ENCODE measurements at regions not wholly inside any gene's neighbourhood (a gene's known extent, or its start where the extent isn't known, plus 50 kb on each side); places are given as distances from the start of the nearest gene placed in this dataset.

DNA sequence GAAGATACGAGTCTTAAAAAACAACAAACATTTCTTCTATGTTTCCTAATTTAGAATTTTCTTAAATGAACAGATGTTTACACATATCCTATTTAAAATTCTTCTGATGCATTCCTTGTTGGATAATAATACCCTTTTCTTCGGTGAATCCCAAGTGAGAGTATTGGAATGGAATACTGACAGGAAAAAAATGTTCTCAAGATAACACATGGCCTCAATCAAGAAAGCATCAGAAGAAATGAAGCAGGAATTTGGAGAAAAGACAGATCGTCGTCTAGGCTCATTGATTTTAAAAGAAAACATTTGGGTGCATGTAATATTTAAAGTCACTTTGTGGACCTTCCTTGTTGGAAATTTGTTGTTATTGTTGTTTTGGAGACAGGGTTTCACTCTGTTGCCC lies 196.9 kb upstream of the ANK2 start:
- DNase-seq = peak; percentile 24

DNA sequence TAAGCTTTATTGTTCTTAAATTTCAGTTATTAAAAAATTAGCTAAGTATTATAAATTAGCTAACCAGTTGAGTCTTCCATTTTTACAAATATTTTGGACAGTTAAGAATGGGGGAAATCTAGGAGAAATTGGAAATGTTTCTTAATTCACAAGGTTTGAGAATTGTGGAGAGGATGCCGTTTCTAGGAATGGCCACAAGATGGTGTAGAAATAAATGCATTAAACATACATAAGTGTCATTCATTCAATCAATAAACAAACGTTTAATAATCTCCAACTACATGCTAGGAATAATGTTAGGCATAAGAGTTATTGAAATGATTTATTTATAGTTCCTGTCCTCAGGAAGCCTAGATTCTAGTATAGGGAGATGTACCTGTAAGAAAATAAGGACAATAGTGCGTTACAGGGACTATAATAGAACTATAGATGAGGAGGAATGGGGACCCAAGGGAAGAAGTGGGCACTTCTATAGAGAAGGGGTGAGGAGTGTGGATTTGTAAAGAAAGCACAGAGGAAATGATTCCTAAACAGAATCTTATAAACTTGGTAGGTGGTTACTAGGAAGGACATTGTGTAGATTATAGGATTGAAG lies 195.7 kb upstream of the ANK2 start:
- DNase-seq = no peak

DNA sequence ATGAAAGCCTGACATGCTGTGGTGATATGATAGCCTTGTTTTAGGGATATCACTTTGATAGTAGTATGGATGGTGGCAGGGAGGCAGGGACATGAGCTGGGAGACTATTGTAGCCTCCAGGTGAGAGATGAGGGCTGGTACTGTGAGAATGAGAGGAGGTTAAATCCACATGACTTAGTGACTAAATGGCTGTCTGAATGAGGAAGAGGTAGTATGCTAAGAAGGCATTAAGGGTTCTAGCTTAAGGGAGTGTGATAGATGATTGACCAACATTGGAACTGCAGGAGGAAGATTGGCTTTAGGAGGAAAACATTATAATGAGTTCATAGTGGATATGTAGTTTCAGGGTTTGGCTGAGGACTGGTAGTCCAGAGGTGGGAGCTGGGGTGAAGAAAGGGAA lies 195.0 kb upstream of the ANK2 start:
- no peak for DNase-seq

DNA sequence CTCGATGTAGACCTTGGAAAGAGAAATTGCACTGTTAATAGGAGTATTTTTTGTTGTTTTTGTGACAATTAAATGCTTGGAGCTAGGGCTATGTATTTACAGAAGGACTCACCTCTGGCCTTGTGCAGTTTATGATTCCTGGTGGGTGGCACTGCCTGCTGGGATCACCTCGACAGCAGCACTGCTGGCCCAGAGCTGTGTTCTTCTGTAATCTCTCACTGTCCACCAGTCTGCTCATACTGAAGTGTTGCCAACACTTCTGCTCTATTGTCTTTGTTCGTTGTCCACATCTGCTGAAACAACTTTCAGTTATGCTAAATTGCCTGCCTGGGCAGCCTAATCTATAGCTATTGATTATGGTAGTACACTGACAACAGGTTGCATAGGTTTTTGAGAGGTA lies 194.4 kb upstream of the ANK2 start:
- DNase-seq = no peak

DNA sequence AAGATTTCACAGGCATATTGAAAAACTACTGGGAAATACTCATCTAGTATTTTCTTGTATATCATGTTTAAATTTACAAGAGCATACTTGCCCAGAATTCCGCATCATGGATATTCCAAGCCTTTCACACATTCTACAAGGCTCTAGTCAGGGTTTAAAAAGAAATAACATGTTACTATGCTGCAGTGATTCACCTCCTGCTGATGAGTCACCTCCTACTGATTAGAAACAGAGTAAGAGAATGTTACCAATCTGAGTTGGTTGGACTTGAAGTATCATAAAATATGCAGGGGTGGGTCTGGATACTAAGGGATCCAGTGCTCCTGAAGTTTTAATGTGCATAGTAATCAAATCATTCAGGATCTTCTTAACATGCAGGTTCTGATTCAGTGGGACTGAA lies 192.0 kb upstream of the ANK2 start:
- peak; percentile 96 for DNase-seq

DNA sequence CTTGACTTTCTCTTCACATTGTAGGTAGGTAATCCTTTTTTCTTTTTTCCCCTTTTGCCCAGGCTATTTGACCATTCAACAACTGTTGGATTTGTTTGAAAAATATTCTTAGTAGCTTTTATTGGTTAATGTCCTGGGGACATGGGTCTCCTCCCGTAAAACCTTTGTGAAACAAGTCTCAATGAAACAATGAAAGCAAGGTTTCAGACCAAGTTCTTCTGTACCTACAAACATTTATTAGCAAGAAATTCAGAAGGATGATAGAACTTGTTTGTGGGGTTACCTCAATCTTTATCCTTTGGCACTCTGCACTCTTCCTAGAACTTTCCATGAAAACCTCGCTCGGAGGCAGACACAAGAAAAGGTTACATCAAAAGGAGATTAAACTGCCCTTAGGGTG lies 190.7 kb upstream of the ANK2 start:
- no peak for DNase-seq

DNA sequence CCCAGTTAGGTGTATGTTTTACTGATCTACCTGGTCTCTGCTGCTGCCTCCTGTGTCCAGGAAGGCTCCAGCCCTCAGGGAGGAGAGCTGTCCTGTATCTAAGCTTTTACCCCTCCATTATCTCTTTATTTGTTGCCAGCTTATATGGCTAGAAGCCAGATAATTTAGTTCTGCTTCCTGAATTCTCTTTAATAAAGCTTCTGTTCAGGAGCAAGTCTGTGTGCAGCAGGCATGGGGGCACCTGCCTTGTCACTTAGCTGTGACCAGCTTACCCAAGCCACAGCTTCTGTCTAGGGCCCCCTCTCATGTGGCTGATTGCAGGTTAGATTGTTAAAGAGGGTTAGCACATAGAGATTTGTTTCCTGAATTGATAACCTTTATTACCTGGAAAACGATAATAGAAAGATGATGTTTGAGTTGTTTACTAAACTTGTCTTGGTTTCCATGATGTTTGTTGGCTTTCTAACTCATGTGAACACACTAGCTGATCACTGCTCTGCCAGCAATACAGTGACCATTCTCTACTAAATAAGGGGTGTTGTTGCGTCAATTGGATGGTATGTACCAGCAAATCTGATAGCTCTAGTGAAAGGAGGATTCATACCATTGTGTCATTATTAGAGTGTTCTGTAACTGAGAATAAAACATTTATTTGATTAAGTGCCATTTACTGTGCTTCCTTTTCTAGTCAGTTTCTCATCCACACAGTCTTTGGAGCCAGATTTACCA lies 189.8 kb upstream of the ANK2 start:
- no peak for DNase-seq

DNA sequence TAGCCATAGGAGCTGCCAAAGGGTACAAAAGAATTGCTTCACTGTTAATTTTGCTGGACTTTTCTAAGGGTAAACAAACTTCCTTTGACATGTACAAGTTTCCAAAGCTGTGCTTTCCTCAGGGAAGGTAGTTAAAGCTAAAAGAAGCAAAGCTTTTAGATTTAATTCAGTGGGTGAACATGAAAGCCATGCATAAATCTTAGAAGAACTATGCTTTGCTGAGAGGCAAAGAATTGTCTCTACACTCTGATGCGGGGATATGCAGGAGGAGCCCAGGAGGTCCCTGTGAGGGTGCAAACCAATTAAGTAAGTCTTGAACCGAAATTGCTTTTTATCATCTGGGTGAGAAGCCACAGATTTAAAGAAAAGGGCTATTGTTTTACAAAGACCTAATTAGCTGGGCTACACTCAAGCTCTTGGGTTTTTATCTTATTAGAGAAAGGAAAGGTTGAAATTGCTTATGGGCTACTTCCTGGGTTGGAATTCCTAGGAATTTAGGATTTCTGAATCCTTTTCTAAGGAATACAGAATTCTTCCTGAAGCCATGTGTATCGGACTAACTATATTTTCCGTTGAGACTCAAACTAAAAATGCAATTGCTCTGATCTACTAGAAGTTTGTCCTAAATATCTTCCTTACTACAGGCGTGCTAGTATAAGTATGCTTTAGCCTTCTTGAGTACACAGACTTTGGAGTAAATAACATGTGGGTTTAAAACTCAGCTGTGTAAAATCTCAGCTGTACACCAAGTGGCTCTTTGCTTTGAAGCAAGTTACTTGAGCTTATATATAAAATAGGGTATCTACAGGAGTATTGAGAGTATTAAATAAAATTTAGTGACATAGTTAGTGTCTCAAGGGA lies 188.4 kb upstream of the ANK2 start:
- DNase-seq = no peak

DNA sequence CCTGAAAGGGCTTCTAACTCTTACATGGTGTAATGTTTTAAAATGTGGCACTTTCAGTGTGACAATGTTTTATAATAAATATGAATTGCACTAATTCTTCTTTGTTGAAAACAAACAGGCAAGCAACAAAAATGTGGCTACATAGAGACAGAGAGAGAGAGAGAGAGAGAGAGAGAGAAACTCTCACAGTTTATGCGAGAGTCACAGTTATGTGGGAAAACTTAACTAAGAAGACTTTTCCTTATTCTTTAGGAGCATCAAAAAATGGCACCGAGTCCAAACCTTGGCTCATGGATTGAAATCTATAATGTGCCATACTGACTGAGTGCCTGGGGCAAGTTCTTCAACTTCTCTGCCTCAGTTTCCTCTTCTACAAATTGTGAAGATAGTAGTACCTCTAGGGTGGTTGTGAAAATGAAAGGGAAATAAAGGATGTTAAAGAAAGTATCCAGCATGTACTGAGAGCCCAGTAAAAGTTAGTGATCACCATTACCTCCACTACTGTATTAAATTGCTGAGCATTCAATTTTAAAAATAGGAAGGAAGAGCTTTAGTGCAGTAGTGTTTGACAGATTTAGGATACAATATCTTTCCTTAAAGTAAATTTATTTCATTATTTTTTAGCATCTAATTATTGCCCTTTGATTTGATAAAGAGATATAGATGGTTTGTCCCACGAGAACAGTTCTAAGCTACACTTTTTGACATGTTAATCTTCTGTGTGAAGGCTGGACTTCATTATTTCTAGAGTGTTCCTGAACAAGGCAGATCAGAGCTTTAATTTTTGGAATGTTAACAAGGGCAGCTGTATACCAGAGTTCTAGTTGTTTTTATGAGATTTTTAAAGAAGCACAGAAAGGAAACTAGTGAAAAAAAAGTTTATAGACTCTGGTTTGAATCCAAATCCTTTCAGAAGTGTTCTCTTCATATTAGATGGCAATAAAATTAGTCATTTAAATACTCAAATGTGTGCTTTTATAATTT lies 187.5 kb upstream of the ANK2 start:
- no peak for DNase-seq

DNA sequence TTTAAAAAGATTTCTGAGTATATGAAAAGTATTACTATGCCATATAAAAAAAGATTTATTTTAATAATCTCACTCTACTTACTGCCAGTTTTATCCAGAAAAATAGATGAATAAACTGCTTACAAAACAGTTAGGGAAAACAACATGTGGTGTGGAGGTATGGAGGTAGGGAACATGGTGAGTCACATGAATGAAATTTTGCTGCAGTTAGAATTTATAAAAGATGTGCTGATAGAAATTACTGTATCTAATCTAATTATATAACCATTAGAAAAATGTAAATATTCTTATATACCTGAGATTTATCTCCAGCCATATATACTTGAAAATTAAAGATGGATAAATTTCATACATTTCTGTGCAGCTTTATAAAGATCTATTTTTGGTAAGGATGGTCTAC lies 184.0 kb upstream of the ANK2 start:
- peak; percentile 20 for DNase-seq

DNA sequence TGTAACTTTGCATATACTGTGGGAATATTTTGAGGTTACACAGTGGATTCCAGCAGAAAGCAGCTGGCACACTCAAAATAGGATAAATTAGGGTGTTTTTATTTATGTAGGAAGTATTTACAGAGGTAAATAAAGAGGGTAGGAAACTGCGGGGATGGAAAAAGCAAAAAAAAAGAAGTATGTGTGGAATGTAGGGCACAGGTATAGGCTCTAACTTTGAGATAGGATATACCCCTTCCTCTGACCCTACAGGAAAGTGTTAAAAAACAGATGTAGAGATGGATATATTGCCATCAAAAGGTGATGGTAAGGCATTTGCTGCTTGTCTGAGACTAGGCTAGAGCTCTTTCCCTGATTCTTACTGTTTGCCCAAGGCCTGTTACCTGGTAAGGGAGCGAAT lies 173.1 kb upstream of the ANK2 start:
- DNase-seq = no peak

DNA sequence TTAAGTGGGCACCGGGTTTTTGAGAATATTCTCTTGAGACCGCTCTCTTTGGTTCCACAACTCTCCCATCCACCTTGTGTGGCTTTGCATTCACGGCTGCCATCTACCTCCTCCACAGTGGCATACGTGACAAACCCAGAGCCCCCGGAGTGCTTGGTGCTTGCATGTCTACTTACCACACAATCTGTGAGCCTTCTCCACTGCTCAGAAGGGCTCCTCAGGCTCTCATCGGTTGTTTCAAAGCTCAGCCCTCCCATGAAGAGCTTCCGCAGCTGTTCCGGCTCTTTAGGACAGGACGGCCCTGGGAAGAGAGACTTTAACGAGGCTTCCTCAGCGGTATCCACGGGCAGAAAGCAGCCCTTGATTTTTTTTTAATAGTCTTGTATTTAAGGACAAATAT lies 167.6 kb upstream of the ANK2 start:
- DNase-seq = no peak

DNA sequence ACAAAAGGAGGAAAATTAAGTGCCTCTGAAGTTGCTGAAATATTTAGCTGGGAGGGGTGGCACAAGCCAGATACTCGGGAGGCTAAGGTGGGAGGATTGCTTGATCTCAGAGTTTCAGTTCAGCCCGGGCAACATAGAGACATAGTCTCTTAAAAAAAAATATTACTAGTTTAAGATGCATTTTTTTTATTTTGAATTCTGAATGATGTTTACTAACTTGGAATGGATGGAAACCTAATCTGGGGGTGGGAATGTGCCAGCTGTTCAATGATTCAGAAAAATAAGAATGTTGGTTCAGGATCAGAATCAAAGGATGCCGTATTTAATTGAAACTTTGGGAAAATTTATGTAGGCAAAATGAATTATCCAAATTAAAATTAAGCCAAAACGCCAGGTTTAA lies 167.2 kb upstream of the ANK2 start:
- no peak for DNase-seq

DNA sequence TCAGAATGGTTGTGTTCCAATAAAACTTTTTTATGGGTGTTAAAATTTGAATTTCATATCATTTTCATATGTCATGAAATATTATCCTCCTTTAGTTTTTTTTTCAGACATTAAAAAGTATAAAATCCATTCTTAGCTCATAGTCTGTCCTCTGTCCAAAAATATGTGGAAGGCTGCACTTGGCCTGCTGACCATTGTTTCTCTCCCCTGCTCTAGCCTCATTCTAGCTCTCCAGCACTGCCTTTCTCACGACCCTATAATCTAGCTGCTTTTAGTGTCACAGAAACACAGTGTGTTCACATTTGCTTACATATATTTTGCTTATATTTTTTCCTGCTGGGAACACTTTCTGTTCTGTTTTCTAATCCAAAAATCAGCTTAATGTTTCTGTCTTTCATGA lies 165.0 kb upstream of the ANK2 start:
- no peak for DNase-seq

DNA sequence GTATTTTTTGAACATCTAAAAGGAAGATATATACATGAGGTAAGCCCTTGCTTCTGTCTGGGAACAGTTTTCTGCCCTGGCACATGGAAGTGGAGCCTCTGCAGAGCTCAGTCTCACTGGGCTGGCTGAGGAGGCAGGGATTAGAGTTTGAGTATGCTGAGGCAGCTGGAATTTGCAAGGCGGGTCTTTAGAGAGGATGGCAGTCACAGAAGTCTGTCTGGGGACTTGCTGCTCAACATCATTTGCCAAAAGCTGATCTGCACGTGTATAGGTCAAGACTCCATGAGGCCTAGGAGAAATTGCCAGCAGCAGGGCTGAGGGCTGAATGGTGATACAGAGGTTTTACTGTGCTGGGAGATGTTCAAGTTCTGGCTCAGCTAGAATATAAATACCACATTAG lies 163.6 kb upstream of the ANK2 start:
- DNase-seq = no peak

DNA sequence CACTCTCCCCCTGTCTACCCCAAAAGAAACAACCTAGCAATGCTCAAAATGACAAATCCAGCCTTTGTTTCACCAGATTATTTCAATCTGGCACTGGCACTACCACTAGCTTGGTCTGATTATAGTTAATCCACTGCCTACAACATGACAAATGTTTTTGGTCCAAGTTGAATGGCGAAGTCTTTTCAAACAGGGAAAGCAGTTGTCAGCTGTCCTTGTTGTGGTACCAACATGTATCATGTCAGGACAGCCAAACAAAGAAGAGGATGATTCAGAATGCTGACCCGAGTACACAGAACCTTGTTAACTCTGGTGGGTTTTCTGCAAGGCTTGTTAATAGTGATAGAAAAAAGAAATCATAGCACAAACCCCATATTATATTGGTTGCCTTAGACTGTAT lies 160.8 kb upstream of the ANK2 start:
- no peak for DNase-seq

DNA sequence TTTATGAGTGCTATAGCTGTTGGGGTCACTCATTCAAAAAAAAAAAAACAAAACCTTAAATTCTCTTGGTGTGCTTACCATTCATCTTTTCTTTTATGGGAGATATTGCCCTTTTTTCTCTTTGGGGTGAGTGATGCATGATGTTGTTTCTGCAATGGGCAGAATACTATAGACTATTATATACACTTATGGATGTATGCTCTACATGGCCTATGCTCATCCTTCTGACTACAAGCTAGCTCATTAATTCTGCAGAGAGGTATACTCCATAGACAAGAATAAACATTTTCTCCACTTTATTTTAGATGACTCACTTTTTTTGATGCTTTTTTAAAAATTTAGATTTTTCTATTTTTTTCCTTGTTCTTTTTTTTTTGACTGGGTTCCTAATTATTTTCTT lies 160.3 kb upstream of the ANK2 start:
- no peak for DNase-seq

DNA sequence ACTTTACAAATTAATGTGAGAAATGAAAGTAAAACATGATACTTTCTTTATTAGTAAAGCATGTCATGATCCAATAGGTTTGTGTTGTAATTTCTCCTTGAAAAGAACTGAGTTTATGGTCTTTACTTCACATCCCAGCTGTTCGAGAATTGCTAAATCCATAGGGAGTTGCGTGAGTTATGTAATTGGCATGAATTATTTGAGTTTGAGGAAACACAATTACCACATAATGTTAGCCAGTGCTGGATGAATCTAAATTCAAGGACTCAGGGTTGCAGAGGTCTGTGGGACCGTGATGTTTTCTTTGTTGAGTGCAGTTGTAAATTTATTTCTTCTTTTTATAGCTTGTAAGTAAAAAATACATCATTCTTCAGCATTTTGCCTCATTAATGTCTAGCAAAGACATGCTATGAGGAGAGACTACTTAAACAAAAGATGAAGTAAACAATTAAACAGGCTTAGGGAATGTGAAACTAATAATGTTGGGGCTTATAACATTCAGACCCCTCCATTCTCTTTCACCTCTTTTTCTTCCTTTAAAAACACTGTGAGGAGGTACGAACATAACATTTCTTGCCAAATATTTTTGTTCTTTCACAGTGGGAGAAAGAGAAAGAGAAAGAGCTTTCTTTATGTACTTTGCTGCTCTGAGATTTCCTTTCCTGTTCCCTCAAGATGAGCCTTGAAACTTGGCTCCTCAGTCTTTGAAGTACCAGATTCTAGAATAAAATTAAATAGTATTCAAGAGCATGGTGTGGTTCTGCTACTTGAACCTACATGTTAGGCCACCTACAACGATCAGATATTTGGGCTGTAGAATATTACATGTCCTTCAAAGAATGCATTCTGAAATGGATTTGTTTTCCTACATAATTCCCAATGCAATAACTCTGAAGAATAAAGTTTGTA lies 159.6 kb upstream of the ANK2 start:
- DNase-seq = peak; percentile 94

DNA sequence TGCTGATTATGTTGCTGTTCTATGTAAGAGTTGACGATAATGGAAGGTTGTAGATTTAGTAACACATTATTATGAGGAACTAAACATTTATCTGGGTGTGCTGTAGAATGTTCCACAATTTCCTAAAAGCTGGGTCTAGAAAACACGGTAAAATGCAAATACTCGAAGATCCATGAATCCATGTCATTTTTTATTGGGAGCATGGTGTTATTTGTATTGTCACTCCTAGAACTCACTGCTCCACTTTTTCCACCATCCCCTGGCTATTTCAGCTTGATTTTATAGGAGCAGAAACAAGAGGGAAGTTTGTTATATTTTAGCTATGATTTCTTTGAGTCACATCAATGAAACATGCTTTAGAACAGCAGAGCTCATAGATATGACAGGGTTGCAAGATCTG lies 155.0 kb upstream of the ANK2 start:
- no peak for DNase-seq

DNA sequence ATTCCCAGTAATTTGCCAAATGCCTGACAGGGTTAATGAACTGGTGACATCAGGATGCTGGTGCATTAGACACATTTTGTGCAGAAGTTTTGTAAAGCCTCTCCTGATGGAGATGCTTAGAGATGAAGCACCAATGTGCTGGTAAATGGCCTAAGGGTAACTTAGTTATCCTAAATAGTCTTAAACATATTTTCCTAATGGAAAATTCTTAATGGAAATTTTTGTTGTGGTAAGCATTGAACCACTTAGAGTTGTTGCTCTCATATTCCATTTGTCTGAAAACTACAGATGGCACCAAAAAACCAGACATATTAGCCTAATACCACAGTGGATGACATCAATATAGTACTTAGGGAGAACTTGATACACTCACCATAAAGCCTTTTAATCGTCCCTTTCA lies 154.5 kb upstream of the ANK2 start:
- DNase-seq = no peak

DNA sequence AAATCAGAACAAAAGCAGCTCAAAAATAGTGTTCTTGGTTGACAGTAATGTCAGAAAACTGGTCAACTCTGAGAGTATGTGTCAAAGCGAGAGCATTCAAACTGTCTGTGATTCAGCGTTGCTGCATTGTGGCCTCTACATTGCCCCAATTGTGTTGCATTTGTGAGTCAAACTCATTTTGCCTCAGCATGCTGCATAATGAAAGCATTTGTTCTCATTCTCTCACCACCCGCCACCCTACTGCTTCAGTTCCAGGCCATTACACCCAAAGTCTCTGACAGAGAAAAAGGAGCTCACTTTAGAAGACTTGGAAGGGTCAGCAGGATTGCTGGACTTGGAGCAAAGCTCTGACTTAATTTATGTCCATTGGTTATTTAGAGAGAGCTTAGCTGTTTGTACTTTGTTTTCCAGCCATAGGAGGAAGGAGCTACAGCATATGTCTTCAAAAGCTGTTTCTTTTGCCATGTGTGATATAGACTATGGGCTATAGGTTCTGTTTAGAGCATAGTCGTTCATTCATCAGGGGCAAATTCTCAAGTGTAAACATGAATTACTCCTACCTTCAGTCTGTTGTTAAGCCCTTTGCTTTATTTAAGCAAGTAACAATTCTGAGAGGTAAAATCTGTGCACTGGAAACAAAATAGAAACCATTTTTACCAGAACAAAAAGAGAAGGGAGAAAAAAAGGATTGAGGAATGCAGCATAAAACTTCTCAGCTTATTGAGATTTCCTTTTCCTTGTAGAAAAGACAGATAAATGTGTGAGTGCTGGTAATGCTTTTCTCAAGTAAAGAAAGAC lies 153.4 kb upstream of the ANK2 start:
- peak; percentile 23 for DNase-seq

All from fibroblast of skin of right quadriceps (primary cell).